GM19324 (cell line): ENCODE measurements at regions not wholly inside any gene's neighbourhood (a gene's known extent, or its start where the extent isn't known, plus 50 kb on each side); places are given as distances from the start of the nearest gene placed in this dataset.
"Not testable (repeated sequence)": the region's sequence is repeated elsewhere in the genome, so short reads cannot be mapped to it uniquely, and the experiment has no call there.

Source experiments
- ATAC-seq: cut with Tn5 transposase; IDR thresholded peaks from one replicate; pipeline ENCODE4 v1.9.1; 2021; ENCODE audit warnings: mild to moderate bottlenecking, moderate library complexity; ENCODE audit not compliant: unreplicated experiment, low FRiP score

DNA sequence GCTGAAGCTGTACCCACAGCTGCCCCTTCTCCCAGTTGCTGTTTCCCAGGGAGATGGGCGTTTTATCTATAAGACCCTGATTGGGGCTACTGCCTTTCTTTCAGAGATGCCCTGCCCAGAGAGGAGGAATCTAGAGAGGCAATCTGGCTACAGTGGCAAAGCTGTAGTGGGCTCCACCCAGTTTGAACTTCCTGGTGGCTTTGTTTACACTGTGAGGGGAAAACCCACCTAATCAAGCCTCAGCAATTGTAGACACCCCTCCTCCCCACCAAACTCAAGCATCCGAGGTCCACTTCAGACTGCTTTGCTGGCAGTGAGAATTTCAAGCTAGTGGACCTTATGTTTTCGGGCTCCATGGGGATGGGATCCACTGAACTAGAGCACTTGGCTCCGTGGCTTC lies 240.4 kb upstream of the AFF2 start:
- no peak for ATAC-seq

DNA sequence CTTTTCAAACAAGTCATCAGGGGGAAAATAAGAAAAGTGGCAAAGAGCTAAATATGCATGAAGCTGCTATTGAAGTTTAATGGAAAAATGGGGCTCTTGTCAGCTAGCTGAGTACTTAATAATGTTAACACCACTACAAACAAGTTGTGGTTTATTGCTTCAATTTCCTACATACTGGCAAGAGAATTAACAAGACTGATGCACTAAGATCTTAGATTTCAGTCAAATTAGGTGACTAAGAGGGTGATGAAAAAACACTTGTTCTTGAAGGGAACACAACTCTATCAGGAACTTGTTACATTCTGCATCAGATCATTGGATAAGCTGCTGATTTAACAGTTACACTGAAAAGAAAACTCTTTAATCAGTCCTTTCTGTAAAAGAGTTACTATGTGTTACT lies 234.6 kb upstream of the AFF2 start:
- no peak for ATAC-seq

DNA sequence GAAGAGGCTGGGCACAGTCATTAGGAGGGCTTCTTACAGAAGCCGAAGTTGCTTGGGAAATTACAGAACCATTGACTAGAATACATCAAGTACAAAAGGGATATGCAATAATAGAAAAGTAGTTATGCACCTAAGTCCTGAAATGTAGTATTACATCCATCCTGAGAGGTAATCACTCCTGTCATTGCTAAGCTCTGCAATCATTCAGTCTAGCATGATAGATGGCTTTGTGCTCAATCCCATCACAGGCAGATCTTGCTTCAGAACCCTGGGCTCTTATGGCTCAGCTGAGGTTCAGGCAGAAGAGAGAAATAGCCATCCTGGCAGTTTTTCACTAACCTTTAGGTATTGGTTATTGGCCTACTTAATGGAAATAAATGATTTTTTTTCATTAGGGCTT lies 231.7 kb upstream of the AFF2 start:
- ATAC-seq = no peak

- ATAC-seq = no peak
Observed at GRCh38 chrX:148269513-148269912, 230.9 kb upstream of the AFF2 start.

- no peak for ATAC-seq
Observed at GRCh38 chrX:148270499-148270898, 229.9 kb upstream of the AFF2 start.

DNA sequence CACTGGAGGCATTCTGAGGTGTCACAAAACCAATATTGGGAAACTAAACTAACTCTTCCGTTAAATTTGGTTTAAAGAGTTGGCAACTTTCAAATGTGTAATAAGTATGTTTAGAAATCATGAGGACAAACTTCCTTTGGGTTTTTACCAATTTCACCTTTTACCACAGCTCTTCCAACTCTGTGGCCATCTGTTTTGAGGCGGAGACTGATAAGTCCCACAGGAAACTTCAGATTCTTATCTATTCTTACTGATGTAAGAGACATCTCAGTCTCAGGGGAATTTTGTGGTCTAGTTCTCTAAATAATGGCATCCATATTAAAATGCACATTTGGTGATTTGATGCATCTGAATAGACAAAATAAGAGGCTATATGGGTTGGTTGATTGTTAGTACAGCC lies 229.2 kb upstream of the AFF2 start:
- ATAC-seq = no peak

DNA sequence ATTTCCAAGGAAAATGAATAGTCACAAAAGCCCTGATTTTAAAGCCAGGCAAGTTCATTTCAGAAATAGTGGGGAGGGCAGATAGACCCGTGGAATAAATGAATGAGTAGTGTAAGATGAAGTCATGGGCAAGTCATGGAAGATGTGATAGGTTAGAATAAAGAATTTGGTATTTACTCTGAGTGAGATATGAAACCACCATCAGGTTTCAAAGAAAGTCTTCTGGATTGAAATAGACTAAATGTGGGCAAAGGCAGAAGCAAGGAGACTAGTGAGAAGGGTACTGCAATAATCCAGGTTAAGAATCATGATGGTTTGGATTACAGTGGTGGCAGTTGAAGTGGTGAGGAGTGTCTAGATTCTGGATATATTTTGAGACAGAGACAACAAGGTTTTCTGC lies 218.5 kb upstream of the AFF2 start:
- ATAC-seq = no peak

- ATAC-seq = no peak
Observed at GRCh38 chrX:148282504-148282903, 217.9 kb upstream of the AFF2 start.

- ATAC-seq = no peak
Observed at GRCh38 chrX:148284056-148284455, 216.4 kb upstream of the AFF2 start.

- ATAC-seq = no peak
Observed at GRCh38 chrX:148284821-148285220, 215.6 kb upstream of the AFF2 start.

DNA sequence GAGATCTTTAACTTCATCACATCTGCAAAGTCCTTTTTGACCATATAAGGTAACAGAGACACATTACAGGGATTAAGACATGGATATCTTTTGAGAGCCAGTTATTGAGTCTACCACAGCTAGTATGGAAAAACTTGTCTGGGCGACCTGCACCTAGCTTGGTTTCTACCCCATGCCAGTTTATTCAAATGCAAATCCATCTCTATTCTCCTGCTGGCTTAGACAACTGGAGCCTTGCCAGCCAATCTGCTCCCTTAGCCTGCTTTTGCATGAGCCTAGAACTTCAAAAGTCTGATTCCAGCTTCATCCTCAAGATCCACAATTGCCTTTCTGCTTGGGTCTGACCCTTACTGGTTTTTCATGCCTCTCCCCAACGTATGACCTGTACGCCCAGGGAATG lies 212.0 kb upstream of the AFF2 start:
- no peak for ATAC-seq

GRCh38 chrX:148290041-148290440 lies 210.4 kb upstream of the AFF2 start:
- no peak for ATAC-seq

GRCh38 chrX:148290931-148291330 lies 209.5 kb upstream of the AFF2 start:
- no peak for ATAC-seq

DNA sequence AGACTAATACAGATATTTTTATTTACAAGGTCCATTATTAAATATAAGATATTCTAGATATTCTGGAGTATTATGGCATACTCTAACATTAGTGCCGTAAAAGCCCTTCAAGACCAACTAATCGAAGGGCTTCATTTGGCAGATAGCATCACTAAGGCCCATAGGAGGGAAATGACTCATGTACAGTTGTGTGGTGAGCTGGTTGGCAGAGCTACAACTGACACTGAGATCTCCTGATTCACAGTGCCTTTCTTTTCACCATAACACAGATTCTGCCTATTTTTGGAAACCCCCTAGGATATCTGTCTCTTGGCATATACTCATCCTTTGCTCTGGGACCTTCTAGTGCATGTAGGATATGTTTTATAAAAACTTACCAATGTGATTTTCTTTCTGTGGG lies 201.7 kb upstream of the AFF2 start:
- no peak for ATAC-seq

GRCh38 chrX:148305214-148305613 lies 195.2 kb upstream of the AFF2 start:
- ATAC-seq = not testable (repeated sequence)

DNA sequence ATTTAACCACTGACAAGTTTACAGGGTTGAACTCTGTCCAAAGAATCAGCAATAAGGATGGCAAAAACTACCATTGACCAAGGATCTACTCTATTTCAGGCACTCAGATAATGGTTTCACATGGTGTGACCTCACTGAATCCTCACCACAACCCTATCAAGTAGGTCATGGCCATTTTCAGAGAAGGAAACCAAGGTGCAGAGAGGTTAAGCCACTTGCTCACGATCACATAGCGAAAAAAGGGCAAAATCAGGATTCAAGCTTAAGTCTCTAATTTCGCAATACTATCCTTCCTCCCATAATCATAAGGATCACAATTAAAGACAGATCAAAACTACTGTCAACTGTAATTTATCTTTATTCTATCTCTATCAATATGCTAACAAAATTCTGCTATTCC lies 191.0 kb upstream of the AFF2 start:
- no peak for ATAC-seq

- ATAC-seq = no peak
Observed at GRCh38 chrX:148310426-148311165, 189.8 kb upstream of the AFF2 start.

DNA sequence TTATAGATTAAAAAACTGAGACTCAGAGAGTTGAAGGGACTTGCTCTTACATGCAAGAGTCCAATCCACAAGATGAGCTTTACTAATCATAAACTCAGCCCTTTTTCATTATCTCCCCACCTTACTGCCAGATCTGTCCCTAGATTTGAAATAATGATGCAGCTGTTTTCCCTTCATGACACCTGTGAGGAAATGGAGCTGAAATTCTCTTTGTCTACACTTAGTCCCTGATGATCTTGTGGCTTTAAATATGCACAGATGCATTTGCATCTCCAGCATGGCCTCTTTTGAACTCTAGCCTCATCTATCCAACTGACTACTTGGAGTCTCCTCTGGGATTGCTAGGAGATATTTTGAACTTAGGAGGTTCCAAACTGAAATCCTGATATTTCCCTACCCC lies 188.9 kb upstream of the AFF2 start:
- no peak for ATAC-seq

DNA sequence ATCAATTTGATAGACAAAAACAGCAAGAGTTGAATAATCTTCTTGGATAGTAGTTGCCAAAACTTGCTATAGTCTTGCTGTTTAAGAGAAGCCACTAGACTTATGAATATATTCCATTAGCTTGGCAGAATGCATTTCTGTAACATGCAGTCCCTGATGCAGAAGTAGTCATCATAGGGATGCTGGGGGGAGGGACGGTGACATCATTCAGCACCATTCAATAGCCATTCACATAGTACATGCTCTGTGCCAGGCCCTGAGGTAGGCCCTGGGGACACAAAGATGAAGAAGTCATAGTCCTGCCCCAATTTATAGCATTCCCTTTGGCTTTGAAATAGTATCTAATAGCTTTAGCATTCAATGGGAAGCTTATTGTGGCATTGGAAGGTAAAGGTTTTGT lies 185.5 kb upstream of the AFF2 start:
- no peak for ATAC-seq

DNA sequence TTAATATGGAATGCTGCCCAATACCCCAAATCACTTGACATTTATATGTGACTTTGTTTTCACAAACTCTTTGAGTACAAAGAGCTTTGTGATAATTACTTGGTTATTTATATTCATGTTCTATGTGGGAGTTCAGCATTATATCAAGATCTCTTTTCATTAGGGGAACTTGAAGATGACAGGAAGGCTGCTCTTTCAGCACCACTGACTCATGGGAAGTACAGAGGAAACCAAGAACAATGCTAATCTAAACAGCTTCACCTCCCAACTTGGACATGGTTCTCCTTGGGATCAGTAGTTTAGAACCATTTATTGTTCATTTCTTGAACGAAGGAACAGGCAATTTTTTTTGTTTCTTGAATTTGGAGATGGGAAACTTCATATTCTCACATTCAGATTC lies 184.0 kb upstream of the AFF2 start:
- ATAC-seq = no peak

DNA sequence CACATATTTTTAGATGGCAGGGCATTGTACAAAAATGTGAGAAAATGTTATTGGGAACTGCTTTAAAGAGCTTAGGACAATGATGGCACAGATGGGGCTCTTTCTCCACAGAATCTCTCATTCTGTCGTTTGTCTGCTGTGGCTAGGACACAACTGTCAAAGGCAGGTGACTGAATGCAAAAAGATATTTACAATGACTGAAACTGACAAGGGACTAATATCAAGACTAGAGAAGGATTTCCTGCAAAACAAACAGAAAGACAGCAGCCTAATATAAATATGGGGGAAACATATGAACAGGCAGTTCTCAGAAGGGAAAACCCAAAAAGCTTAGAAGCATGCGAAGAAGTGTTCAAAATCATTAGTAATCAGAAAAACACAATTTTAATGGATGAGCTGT lies 177.5 kb upstream of the AFF2 start:
- ATAC-seq = no peak

DNA sequence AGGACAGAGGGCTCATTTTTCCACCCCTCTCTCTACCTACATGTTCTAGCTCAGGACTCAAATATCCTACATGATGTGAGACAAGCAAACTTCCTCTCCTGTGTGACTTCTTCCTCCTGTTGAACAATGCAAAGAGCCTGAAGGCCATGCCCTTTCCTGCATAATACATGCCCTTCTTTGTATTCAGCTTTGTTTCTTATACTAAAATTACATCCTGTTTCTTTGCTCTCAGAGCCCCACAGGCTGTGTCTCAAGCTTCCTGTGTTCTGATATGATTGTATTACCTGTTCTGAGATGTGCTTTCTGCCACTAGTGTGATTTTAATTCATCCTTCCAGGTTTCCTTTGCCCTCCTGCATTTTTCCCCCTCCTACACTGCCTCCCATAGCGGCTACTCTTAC lies 166.4 kb upstream of the AFF2 start:
- no peak for ATAC-seq

DNA sequence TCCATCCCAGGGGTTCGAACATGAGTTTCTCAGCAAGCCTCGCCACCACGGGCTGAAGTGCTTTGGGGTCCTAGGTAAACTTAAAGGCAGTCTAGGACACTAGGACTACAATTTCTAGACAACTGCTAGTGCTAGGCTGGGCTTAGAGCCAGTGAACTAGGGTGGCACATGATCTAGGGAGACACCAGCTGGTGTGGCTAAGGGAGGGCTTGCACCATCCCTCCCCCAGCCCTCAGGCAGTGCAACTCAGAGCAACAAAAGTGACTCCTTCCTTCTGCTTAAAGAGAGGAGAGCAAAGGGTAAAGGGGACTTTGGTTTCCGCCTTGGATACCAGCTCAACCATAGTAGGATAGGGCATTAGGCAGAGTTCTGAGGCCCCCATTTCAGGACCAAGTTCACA lies 162.5 kb upstream of the AFF2 start:
- no peak for ATAC-seq
